ENCODE measurements at regions not wholly inside any gene's neighbourhood (a gene's known extent, or its start where the extent isn't known, plus 50 kb on each side); places are given as distances from the start of the nearest gene placed in this dataset.

Small RNA genes in the stretch of these regions (small RNA-seq; reads per million reads assigned to genes)
- gene MIR216A (0 to 0.41 reads per million in 2 experiments), gene MIR216B (0 to 0.12 reads per million in 2 experiments), gene MIR217 (0 to 0.18 reads per million in 2 experiments)
